ENCODE measurements at regions not wholly inside any gene's neighbourhood (a gene's known extent, or its start where the extent isn't known, plus 50 kb on each side); places are given as distances from the start of the nearest gene placed in this dataset.
"Not testable (repeated sequence)": the region's sequence is repeated elsewhere in the genome, so short reads cannot be mapped to it uniquely, and the experiment has no call there.

GRCh38 chr6:137804637-137805036 lies 62.4 kb upstream of the TNFAIP3 start:
- DNase-seq (ENCODE audit: low spot score), result no peak

GRCh38 chr6:137805622-137806021 lies 61.4 kb upstream of the TNFAIP3 start:
- DNase-seq (ENCODE audit: low spot score), result no peak

GRCh38 chr6:137806914-137807682 lies 60.0 kb upstream of the TNFAIP3 start:
- DNase-seq (ENCODE audit: low spot score), result no peak

- no peak for DNase-seq (ENCODE audit: low spot score)
Measured at GRCh38 chr6:137808191-137808590, 58.9 kb upstream of the TNFAIP3 start.

- no peak for DNase-seq (ENCODE audit: low spot score)
Measured at GRCh38 chr6:137808836-137809315, 58.2 kb upstream of the TNFAIP3 start.

GRCh38 chr6:137809895-137810553 lies 57.0 kb upstream of the TNFAIP3 start:
- not testable (repeated sequence) for DNase-seq (ENCODE audit: low spot score)

GRCh38 chr6:137810554-137811120 lies 56.4 kb upstream of the TNFAIP3 start:
- no peak for DNase-seq (ENCODE audit: low spot score)

- no peak for DNase-seq (ENCODE audit: low spot score)
Measured at GRCh38 chr6:137811121-137811915, 55.7 kb upstream of the TNFAIP3 start.

- no peak for DNase-seq (ENCODE audit: low spot score)
Measured at GRCh38 chr6:137811916-137812553, 55.0 kb upstream of the TNFAIP3 start.

- no peak for DNase-seq (ENCODE audit: low spot score)
Measured at GRCh38 chr6:137813308-137813970, 53.6 kb upstream of the TNFAIP3 start.

- DNase-seq (ENCODE audit: low spot score), result not testable (repeated sequence)
Measured at GRCh38 chr6:137814030-137814429, 53.0 kb upstream of the TNFAIP3 start.

GRCh38 chr6:137815692-137816091 lies 51.4 kb upstream of the TNFAIP3 start:
- no peak for DNase-seq (ENCODE audit: low spot score)

- no peak for DNase-seq (ENCODE audit: low spot score)
Measured at GRCh38 chr6:137816133-137816579, 50.9 kb upstream of the TNFAIP3 start.

GRCh38 chr6:137816688-137817618 lies 50.1 kb upstream of the TNFAIP3 start:
- no peak for DNase-seq (ENCODE audit: low spot score)

Data from putamen (tissue), 1 donor.